Chondrocyte (in vitro differentiated cells): ENCODE measurements at regions not wholly inside any gene's neighbourhood (a gene's known extent, or its start where the extent isn't known, plus 50 kb on each side); places are given as distances from the start of the nearest gene placed in this dataset.
"Not testable (repeated sequence)": the region's sequence is repeated elsewhere in the genome, so short reads cannot be mapped to it uniquely, and the experiment has no call there.

ENCODE experiments used
- DNase-seq: peaks from one replicate; pipeline ENCODE4 v3.0.0; 2021; ENCODE audit warnings: mixed read lengths, low spot score
- H3K27ac Mint-ChIP-seq: one replicate; pipeline ENCODE4 v1.8.0; 2021; ENCODE audit warnings: mild to moderate bottlenecking, moderate library complexity, mixed read lengths; ENCODE audit not compliant: unreplicated experiment
- H3K27me3 Mint-ChIP-seq: 2 replicates; pipeline ENCODE4 v1.8.0; 2021; ENCODE audit warnings: low read depth, mixed read lengths
- H3K36me3 Mint-ChIP-seq: 2 replicates; pipeline ENCODE4 v1.8.0; 2021; ENCODE audit warnings: low read depth, mixed read lengths
- H3K4me1 Mint-ChIP-seq: 2 replicates; pipeline ENCODE4 v1.8.0; 2021; ENCODE audit warnings: low read depth, mild to moderate bottlenecking, mixed read lengths
- H3K4me3 Mint-ChIP-seq: one replicate; pipeline ENCODE4 v1.8.0; 2021; ENCODE audit warnings: mild to moderate bottlenecking, moderate library complexity, mixed read lengths; ENCODE audit not compliant: unreplicated experiment
- H3K9me3 Mint-ChIP-seq: 2 replicates; pipeline ENCODE4 v1.8.0; 2021; ENCODE audit warnings: low read depth, mixed read lengths
- CTCF ChIP-seq: fragments of 200-600 bp; sonication (generic); IDR thresholded peaks from 2 replicates; pipeline ENCODE4 v1.5.0; 2021; ENCODE audit warnings: antibody characterized with exemption, mild to moderate bottlenecking, moderate library complexity

- H3K36me3 Mint-ChIP-seq = no peaks in the 10 kb centered on the region
- no peak for DNase-seq
- no peaks in the 10 kb centered on the region for H3K27me3 Mint-ChIP-seq
- no peak for TF ChIP-seq CTCF
- no peak overlapping the region for H3K27ac Mint-ChIP-seq
- no peaks in the 10 kb centered on the region for H3K4me1 Mint-ChIP-seq
- H3K4me3 Mint-ChIP-seq = no peak overlapping the region
- H3K9me3 Mint-ChIP-seq = peaks cover 10% of the 10 kb centered on the region
Measured at GRCh38 chr1:68770817-68771216, 273.9 kb upstream of the DEPDC1 start.

GRCh38 chr1:68777851-68778250, 281.0 kb upstream of the DEPDC1 start:
- Mint-ChIP-seq H3K27me3 (no peaks in the 10 kb centered on the region), H3K4me3 (no peak overlapping the region), H3K27ac (no peak overlapping the region), H3K9me3 (peaks cover 9% of the 10 kb centered on the region), H3K4me1 (no peaks in the 10 kb centered on the region), H3K36me3 (peaks cover 3% of the 10 kb centered on the region)
- no peak for TF ChIP-seq CTCF
- no peak for DNase-seq

- not testable (repeated sequence) for H3K4me3 Mint-ChIP-seq, H3K4me1 Mint-ChIP-seq, H3K27me3 Mint-ChIP-seq, H3K27ac Mint-ChIP-seq, H3K9me3 Mint-ChIP-seq, DNase-seq, H3K36me3 Mint-ChIP-seq
Measured at GRCh38 chr1:68779841-68780240, 283.0 kb upstream of the DEPDC1 start.

GRCh38 chr1:68780919-68781318, 284.0 kb upstream of the DEPDC1 start:
- Mint-ChIP-seq H3K9me3 (peaks cover 9% of the 10 kb centered on the region), H3K27ac (no peak overlapping the region), H3K4me3 (no peak overlapping the region), H3K36me3 (peaks cover 3% of the 10 kb centered on the region), H3K27me3 (no peaks in the 10 kb centered on the region), H3K4me1 (no peaks in the 10 kb centered on the region)
- DNase-seq = no peak
- no peak for TF ChIP-seq CTCF

GRCh38 chr1:68782890-68783289, 286.0 kb upstream of the DEPDC1 start:
- H3K27me3 Mint-ChIP-seq = no peaks in the 10 kb centered on the region
- H3K9me3 Mint-ChIP-seq = peaks cover 9% of the 10 kb centered on the region
- H3K27ac Mint-ChIP-seq = no peak overlapping the region
- TF ChIP-seq CTCF = peak; percentile 36
- no peak overlapping the region for H3K4me3 Mint-ChIP-seq
- no peaks in the 10 kb centered on the region for H3K4me1 Mint-ChIP-seq
- DNase-seq = no peak
- H3K36me3 Mint-ChIP-seq = peaks cover 3% of the 10 kb centered on the region

GRCh38 chr1:68785328-68785727, 288.4 kb upstream of the DEPDC1 start:
- H3K4me3 Mint-ChIP-seq = no peak overlapping the region

More at GRCh38 chr1:68785328-68785727, 288.4 kb upstream of the DEPDC1 start:
- no peak overlapping the region for H3K27ac Mint-ChIP-seq
- no peaks in the 10 kb centered on the region for H3K36me3 Mint-ChIP-seq
- DNase-seq = no peak
- H3K4me1 Mint-ChIP-seq = no peaks in the 10 kb centered on the region
- no peak for TF ChIP-seq CTCF
- peaks cover under 1% of the 10 kb centered on the region for H3K9me3 Mint-ChIP-seq
- H3K27me3 Mint-ChIP-seq = peaks cover 2% of the 10 kb centered on the region
